Caco-2 (cell line): ENCODE measurements at regions not wholly inside any gene's neighbourhood (a gene's known extent, or its start where the extent isn't known, plus 50 kb on each side); places are given as distances from the start of the nearest gene placed in this dataset.

Source experiments
- BruUV-seq: library from RNA; stranded (reverse); fragments of 400-500 nt; replicated peaks from 2 replicates; lab custom pipeline; 2021; lab: Mats Ljungman, UMichigan
- CTCF ChIA-PET: fragments of 300-600 bp; sonication (Branson Sonifier 250); formaldehyde crosslinking; loops from one replicate; lab custom pipeline; 2022; ENCODE audit warnings: antibody characterized with exemption; lab: Charles Lee
- POLR2A ChIA-PET: fragments of 300-600 bp; sonication (Branson Sonifier 250); formaldehyde crosslinking; loops from one replicate; lab custom pipeline; 2022; ENCODE audit warnings: antibody characterized with exemption; lab: Charles Lee
- DNase-seq, 2 experiments: peaks; one replicate each; pipeline versions ENCODE4 v3.0.0 to v3.0.0-alpha.2; 2020 to 2022
- H3K27me3 ChIP-seq: replicated peaks from 2 replicates; pipeline ENCODE4 v1.6.0; 2011; ENCODE audit warnings: low read length; ENCODE audit not compliant: control insufficient read depth, insufficient read depth
- H3K36me3 ChIP-seq: 2 replicates; pipeline ENCODE4 v1.5.1; 2011; ENCODE audit warnings: low read length; ENCODE audit not compliant: control insufficient read depth, insufficient read depth
- H3K4me1 ChIP-seq: fragments of 250-450 bp; sonication (Bioruptor Pico); 2 replicates; pipeline ENCODE4 v1.5.1; 2020; ENCODE audit warnings: mild to moderate bottlenecking
- H3K4me3 ChIP-seq: 2 replicates; pipeline ENCODE4 v1.5.1; 2011; ENCODE audit warnings: low read depth, mild to moderate bottlenecking, control low read depth, low read length
- H3K9me3 ChIP-seq: fragments of 250-450 bp; sonication (Bioruptor Pico); 2 replicates; pipeline ENCODE4 v1.5.1; 2020; ENCODE audit warnings: mild to moderate bottlenecking, moderate library complexity
- H3K27ac Mint-ChIP-seq: one replicate; pipeline ENCODE4 v1.8.0; 2022; ENCODE audit warnings: mixed read lengths; ENCODE audit not compliant: unreplicated experiment
- H3K27me3 Mint-ChIP-seq: one replicate; pipeline ENCODE4 v1.8.0; 2022; ENCODE audit warnings: mixed read lengths; ENCODE audit not compliant: insufficient read depth, unreplicated experiment
- H3K36me3 Mint-ChIP-seq: one replicate; pipeline ENCODE4 v1.8.0; 2022; ENCODE audit warnings: mild to moderate bottlenecking, mixed read lengths; ENCODE audit not compliant: insufficient read depth, unreplicated experiment
- H3K4me1 Mint-ChIP-seq: one replicate; pipeline ENCODE4 v1.8.0; 2022; ENCODE audit warnings: low read depth, mixed read lengths; ENCODE audit not compliant: unreplicated experiment
- H3K4me3 Mint-ChIP-seq: one replicate; pipeline ENCODE4 v1.8.0; 2022; ENCODE audit warnings: mild to moderate bottlenecking, moderate library complexity, mixed read lengths; ENCODE audit not compliant: unreplicated experiment
- H3K9me3 Mint-ChIP-seq: one replicate; pipeline ENCODE4 v1.8.0; 2022; ENCODE audit warnings: mixed read lengths; ENCODE audit not compliant: unreplicated experiment
- CTCF ChIP-seq, 2 experiments: fragments of 200-600 bp in 1 of 2; IDR thresholded peaks; 1 replicate in 1 of 2; 2 replicates in 1 of 2; pipeline versions ENCODE4 v1.5.1 to v1.8.0; 2011 to 2022; ENCODE audit warnings: antibody characterized with exemption in 1 of 2, control low read depth in 1 of 2, inconsistent platforms in 1 of 2, low read depth in 1 of 2, low read length in 1 of 2, mild to moderate bottlenecking in 1 of 2, moderate library complexity in 1 of 2; ENCODE audit not compliant: insufficient read depth in 1 of 2, severe bottlenecking in 1 of 2, unreplicated experiment in 1 of 2
- intact Hi-C: fragments of 100-400 bp; cut with micrococcal nuclease; formaldehyde crosslinking; loops from one replicate; pipeline ENCODE4 v1.10.0; 2022; ENCODE audit not compliant: unreplicated experiment

- peaks cover 3% of the 10 kb centered on the region for H3K9me3 ChIP-seq
- Mint-ChIP-seq H3K27me3 (no peaks in the 10 kb centered on the region), H3K27ac (no peak overlapping the region), H3K36me3 (peaks cover 5% of the 10 kb centered on the region), H3K9me3 (no peaks in the 10 kb centered on the region), H3K4me1 (no peaks in the 10 kb centered on the region), H3K4me3 (no peak overlapping the region)
- POLR2A ChIA-PET = no interaction called here
- BruUV-seq = no TSS peak
- H3K27me3 ChIP-seq = no peaks in the 10 kb centered on the region
- CTCF ChIA-PET = interaction anchor here (0.5 to 1.5 kb wide), 8 partner anchors 10 to 189 kb away, joined by 3 to 4 read pairs (median 4); no protein-coding TSS in a partner anchor
- no peaks in the 10 kb centered on the region for H3K36me3 ChIP-seq
- no peak for DNase-seq
- H3K4me3 ChIP-seq = no peak overlapping the region
- intact Hi-C loops = no loop called here
- TF ChIP-seq CTCF (IDR thresholded peaks at IDR 0.05; ENCODE audit: insufficient read depth in 1 of 2, low read depth in 1 of 2, low read length in 1 of 2, severe bottlenecking in 1 of 2, unreplicated experiment in 1 of 2) = no peak
- peaks cover 9% of the 10 kb centered on the region for H3K4me1 ChIP-seq
Observed at GRCh38 chr20:62539198-62540045, 63.6 kb upstream of the GATA5 start.

- H3K4me3 ChIP-seq = no peak overlapping the region
- Mint-ChIP-seq H3K27ac (no peak overlapping the region), H3K27me3 (no peaks in the 10 kb centered on the region), H3K4me3 (no peak overlapping the region), H3K36me3 (peaks cover 5% of the 10 kb centered on the region), H3K4me1 (no peaks in the 10 kb centered on the region), H3K9me3 (no peaks in the 10 kb centered on the region)
- no peak for DNase-seq
- H3K4me1 ChIP-seq = peaks cover 9% of the 10 kb centered on the region
- POLR2A ChIA-PET = no interaction called here
- intact Hi-C loops = no loop called here
- H3K27me3 ChIP-seq = no peaks in the 10 kb centered on the region
- CTCF ChIA-PET = interaction anchor here (0.5 to 1.3 kb wide), 4 partner anchors 11 to 116 kb away, joined by 3 to 5 read pairs (median 4); no protein-coding TSS in a partner anchor
- BruUV-seq = no TSS peak
- peaks cover 11% of the 10 kb centered on the region for H3K9me3 ChIP-seq
- TF ChIP-seq CTCF (IDR thresholded peaks at IDR 0.05; ENCODE audit: insufficient read depth in 1 of 2, low read depth in 1 of 2, low read length in 1 of 2, severe bottlenecking in 1 of 2, unreplicated experiment in 1 of 2) = peak; percentile 24
- H3K36me3 ChIP-seq = no peaks in the 10 kb centered on the region
Observed at GRCh38 chr20:62540504-62540903, 64.7 kb upstream of the GATA5 start.

- no peak overlapping the region for H3K4me3 ChIP-seq
- H3K9me3 ChIP-seq = peaks cover 11% of the 10 kb centered on the region
- no peaks in the 10 kb centered on the region for H3K27me3 Mint-ChIP-seq
- H3K9me3 Mint-ChIP-seq = no peaks in the 10 kb centered on the region
- BruUV-seq = no TSS peak
- no peak overlapping the region for H3K27ac Mint-ChIP-seq
- intact Hi-C loops = no loop called here
- no peaks in the 10 kb centered on the region for H3K4me1 Mint-ChIP-seq
- ChIA-PET CTCF (no interaction called here), POLR2A (interaction anchor here (0.6 kb wide), 1 partner anchor 19 kb away, joined by 4 read pairs; no protein-coding TSS in a partner anchor)
- H3K4me1 ChIP-seq = peaks cover 5% of the 10 kb centered on the region; the same call in 1 of the 2 replicates
- no peak for DNase-seq
- no peaks in the 10 kb centered on the region for H3K36me3 ChIP-seq
- H3K27me3 ChIP-seq = no peaks in the 10 kb centered on the region
- H3K36me3 Mint-ChIP-seq = peaks cover 5% of the 10 kb centered on the region
- no peak for TF ChIP-seq CTCF (IDR thresholded peaks at IDR 0.05; ENCODE audit: insufficient read depth in 1 of 2, low read depth in 1 of 2, low read length in 1 of 2, severe bottlenecking in 1 of 2, unreplicated experiment in 1 of 2)
- no peak overlapping the region for H3K4me3 Mint-ChIP-seq
Observed at GRCh38 chr20:62542862-62543261, 67.1 kb upstream of the GATA5 start.
